PC-9 (cell line): ENCODE measurements at regions not wholly inside any gene's neighbourhood (a gene's known extent, or its start where the extent isn't known, plus 50 kb on each side); places are given as distances from the start of the nearest gene placed in this dataset.

Experiments
- BruUV-seq: library from RNA; stranded (reverse); fragments of 400-500 nt; replicated peaks from 2 replicates; lab custom pipeline; 2021; lab: Mats Ljungman, UMichigan
- CTCF ChIA-PET: fragments of 300-600 bp; sonication (Branson Sonifier 250); formaldehyde crosslinking; loops from one replicate; lab custom pipeline; 2022; ENCODE audit warnings: antibody characterized with exemption; lab: Charles Lee
- POLR2A ChIA-PET: fragments of 300-600 bp; sonication (Branson Sonifier 250); formaldehyde crosslinking; loops from one replicate; lab custom pipeline; 2022; ENCODE audit warnings: antibody characterized with exemption; ENCODE audit not compliant: unreplicated experiment; lab: Charles Lee
- DNase-seq, 2 experiments: peaks; one replicate each; pipeline versions ENCODE4 v3.0.0 to v3.0.0-alpha.2; 2015 to 2022; ENCODE audit warnings: mixed read lengths in 1 of 2
- H2AFZ ChIP-seq: fragments of 200-600 bp; sonication (generic); 2 replicates; pipeline ENCODE4 v1.8.1; 2017; ENCODE audit warnings: antibody characterized with exemption
- H3F3A ChIP-seq: fragments of 200-600 bp; sonication (generic); 2 replicates; pipeline ENCODE4 v1.8.1; 2017; ENCODE audit warnings: antibody characterized with exemption, mild to moderate bottlenecking, low read depth; ENCODE audit not compliant: insufficient read depth
- H3K27ac ChIP-seq: fragments of 200-600 bp; sonication (generic); 2 replicates; pipeline ENCODE4 v1.6.1; 2016; ENCODE audit warnings: mixed run types
- H3K27me3 ChIP-seq: fragments of 200-600 bp; sonication (generic); 2 replicates; pipeline ENCODE4 v1.6.1; 2016; ENCODE audit warnings: low read depth, mixed run types; ENCODE audit not compliant: insufficient read depth
- H3K36me3 ChIP-seq: fragments of 200-600 bp; sonication (generic); 2 replicates; pipeline ENCODE4 v1.6.1; 2016; ENCODE audit warnings: low read depth, mixed run types
- H3K4me1 ChIP-seq: fragments of 200-600 bp; sonication (generic); replicated peaks from 2 replicates; pipeline ENCODE4 v1.6.1; 2016; ENCODE audit warnings: mixed run types; ENCODE audit not compliant: insufficient read depth
- H3K4me2 ChIP-seq: fragments of 200-600 bp; sonication (generic); 2 replicates; pipeline ENCODE4 v1.6.1; 2017; ENCODE audit warnings: mixed run types
- H3K4me3 ChIP-seq: fragments of 200-600 bp; sonication (generic); 2 replicates; pipeline ENCODE4 v1.6.1; 2016; ENCODE audit warnings: mixed run types
- H3K79me2 ChIP-seq: fragments of 200-600 bp; sonication (generic); 2 replicates; pipeline ENCODE4 v1.6.1; 2017; ENCODE audit warnings: low read depth, mixed run types
- H3K9me2 ChIP-seq: fragments of 200-600 bp; sonication (generic); 2 replicates; pipeline ENCODE4 v1.8.1; 2017; ENCODE audit warnings: mild to moderate bottlenecking; ENCODE audit not compliant: insufficient read depth
- H3K9me3 ChIP-seq: fragments of 200-600 bp; sonication (generic); 2 replicates; pipeline ENCODE4 v1.8.1; 2016; ENCODE audit warnings: low read depth; ENCODE audit not compliant: insufficient read depth
- H4K20me1 ChIP-seq: fragments of 200-600 bp; sonication (generic); 2 replicates; pipeline ENCODE4 v1.8.1; 2017; ENCODE audit not compliant: insufficient read depth
- EZH2 ChIP-seq: fragments of 200-600 bp; sonication (generic); IDR thresholded peaks from 2 replicates; pipeline ENCODE4 v1.8.0; 2017; ENCODE audit warnings: antibody characterized with exemption, low read depth
- intact Hi-C: fragments of 100-400 bp; cut with micrococcal nuclease; formaldehyde crosslinking; loops from one replicate; pipeline ENCODE4 v1.10.0; 2022; ENCODE audit not compliant: unreplicated experiment
- TF ChIP-seq, protein P1 (sequence below): fragments of 200-600 bp; sonication (generic); conservative IDR thresholded peaks from 2 replicates; pipeline ENCODE4 v1.6.1; 2017; ENCODE audit warnings: mixed run types, antibody characterized with exemption, mild to moderate bottlenecking, moderate library complexity

DNA sequence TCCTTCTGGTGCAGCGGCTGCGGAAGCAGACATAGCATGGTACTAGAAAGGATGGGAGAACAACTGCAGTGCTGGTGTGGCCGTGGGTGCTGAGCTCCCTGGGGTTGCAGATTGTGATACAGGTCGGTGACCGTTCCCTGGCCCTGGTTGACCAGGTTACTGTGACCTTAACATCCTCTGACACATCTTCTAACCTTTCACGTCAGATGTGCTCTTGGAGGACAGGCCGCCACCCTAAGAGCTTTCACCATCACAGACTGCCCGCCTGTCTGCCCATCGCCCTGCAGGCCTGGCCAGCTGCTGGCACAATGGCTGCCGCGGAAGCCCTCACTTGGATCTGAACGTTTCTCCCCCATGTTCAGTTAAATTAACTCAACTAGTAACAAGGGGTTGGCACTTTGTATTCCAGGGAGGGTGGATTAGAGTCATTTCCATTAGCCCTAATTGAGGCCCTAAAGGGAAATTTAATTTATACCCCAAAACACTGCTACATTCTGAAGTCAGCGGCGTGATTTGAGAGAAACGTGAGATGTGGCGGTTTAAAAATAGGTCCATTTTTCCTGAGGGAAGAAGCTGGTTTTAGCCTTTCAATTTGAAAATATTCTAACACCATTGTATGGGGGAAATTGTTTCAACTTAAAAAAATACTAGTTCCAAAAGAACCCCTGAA, 443.9 kb upstream of the CDH4 start:
- Histone ChIP-seq H3K4me3 (no peak overlapping the region), H3K9me3 (no peaks in the 10 kb centered on the region), H3K27ac (no peak overlapping the region), H4K20me1 (no peaks in the 10 kb centered on the region), H3K9me2 (no peaks in the 10 kb centered on the region), H2AFZ (no peak overlapping the region), H3K36me3 (no peaks in the 10 kb centered on the region), H3K4me2 (no peak overlapping the region), H3K79me2 (no peaks in the 10 kb centered on the region), H3K27me3 (peaks cover 73% of the 10 kb centered on the region), H3K4me1 (no peaks in the 10 kb centered on the region), H3F3A (no peaks in the 10 kb centered on the region)
- BruUV-seq: no TSS peak
- ChIA-PET CTCF (no interaction called here), POLR2A (no interaction called here)
- intact Hi-C loops: no loop called here
- DNase-seq: no peak
- TF ChIP-seq, protein P1, sequence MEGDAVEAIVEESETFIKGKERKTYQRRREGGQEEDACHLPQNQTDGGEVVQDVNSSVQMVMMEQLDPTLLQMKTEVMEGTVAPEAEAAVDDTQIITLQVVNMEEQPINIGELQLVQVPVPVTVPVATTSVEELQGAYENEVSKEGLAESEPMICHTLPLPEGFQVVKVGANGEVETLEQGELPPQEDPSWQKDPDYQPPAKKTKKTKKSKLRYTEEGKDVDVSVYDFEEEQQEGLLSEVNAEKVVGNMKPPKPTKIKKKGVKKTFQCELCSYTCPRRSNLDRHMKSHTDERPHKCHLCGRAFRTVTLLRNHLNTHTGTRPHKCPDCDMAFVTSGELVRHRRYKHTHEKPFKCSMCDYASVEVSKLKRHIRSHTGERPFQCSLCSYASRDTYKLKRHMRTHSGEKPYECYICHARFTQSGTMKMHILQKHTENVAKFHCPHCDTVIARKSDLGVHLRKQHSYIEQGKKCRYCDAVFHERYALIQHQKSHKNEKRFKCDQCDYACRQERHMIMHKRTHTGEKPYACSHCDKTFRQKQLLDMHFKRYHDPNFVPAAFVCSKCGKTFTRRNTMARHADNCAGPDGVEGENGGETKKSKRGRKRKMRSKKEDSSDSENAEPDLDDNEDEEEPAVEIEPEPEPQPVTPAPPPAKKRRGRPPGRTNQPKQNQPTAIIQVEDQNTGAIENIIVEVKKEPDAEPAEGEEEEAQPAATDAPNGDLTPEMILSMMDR: no peak
- no peak for TF ChIP-seq EZH2

DNA sequence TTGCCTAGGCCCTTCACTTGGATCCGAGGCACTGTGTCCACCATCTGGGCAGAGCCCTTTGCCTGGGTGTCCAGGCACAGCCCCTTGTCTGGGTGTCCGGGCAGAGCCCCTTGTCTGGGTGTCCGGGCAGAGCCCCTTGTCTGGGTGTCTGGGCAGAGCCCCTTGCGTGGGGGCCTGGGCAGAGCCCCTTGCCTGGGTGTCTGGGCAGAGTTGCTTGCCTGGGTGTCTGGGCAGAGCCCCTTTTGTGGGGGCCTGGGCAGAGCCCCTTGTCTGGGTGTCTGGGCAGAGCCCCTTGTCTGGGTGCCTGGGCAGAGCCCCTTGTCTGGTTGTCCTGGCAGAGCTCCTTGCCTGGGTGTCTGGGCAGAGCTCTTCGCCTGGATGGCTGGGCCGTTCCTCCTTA, 443.4 kb upstream of the CDH4 start:
- H2AFZ ChIP-seq: no peak overlapping the region
- no peaks in the 10 kb centered on the region for H3K4me1 ChIP-seq
- no TSS peak for BruUV-seq
- intact Hi-C loops: no loop called here
- peaks cover 73% of the 10 kb centered on the region for H3K27me3 ChIP-seq
- no peaks in the 10 kb centered on the region for H3K9me2 ChIP-seq
- H4K20me1 ChIP-seq: no peaks in the 10 kb centered on the region
- TF ChIP-seq EZH2: no peak
- TF ChIP-seq, protein P1: no peak
- no peak overlapping the region for H3K4me2 ChIP-seq
- DNase-seq: no peak
- no peak overlapping the region for H3K27ac ChIP-seq
- H3K9me3 ChIP-seq: no peaks in the 10 kb centered on the region
- no peaks in the 10 kb centered on the region for H3K79me2 ChIP-seq
- no peaks in the 10 kb centered on the region for H3K36me3 ChIP-seq
- H3F3A ChIP-seq: no peaks in the 10 kb centered on the region
- POLR2A ChIA-PET: no interaction called here
- H3K4me3 ChIP-seq: no peak overlapping the region
- CTCF ChIA-PET: no interaction called here

DNA sequence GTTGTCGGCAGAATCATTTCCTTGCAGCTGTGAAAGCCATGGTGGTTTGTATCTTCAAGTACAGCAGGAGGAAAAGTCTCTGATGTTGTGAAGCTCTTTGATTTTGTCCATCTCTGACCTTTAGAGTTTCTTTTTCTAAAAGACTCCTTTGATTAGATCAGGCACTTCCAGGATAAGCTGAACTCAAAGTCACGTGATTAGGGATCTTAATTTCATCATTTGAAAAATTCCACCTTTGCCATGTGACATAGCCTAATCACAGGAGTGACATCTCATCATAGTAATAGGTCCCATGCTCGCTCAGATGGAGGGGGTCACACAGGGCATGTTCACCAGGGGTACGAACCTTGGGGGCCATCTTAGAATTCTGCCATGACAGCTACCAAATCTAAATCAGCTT, 441.5 kb upstream of the CDH4 start:
- no peak overlapping the region for H3K4me3 ChIP-seq
- ChIA-PET CTCF (no interaction called here), POLR2A (interaction anchor here (0.7 kb wide), 1 partner anchor 214 kb away, joined by 6 read pairs; no protein-coding TSS in a partner anchor)
- no peaks in the 10 kb centered on the region for H3F3A ChIP-seq
- no peaks in the 10 kb centered on the region for H3K9me2 ChIP-seq
- H3K27me3 ChIP-seq: peaks cover 57% of the 10 kb centered on the region
- no peak overlapping the region for H3K27ac ChIP-seq
- no TSS peak for BruUV-seq
- H3K36me3 ChIP-seq: no peaks in the 10 kb centered on the region
- intact Hi-C loops: no loop called here
- H3K79me2 ChIP-seq: no peaks in the 10 kb centered on the region
- no peaks in the 10 kb centered on the region for H3K9me3 ChIP-seq
- H3K4me1 ChIP-seq: no peaks in the 10 kb centered on the region
- no peak overlapping the region for H3K4me2 ChIP-seq
- no peaks in the 10 kb centered on the region for H4K20me1 ChIP-seq
- TF ChIP-seq EZH2: no peak
- TF ChIP-seq, protein P1: no peak
- no peak overlapping the region for H2AFZ ChIP-seq
- no peak for DNase-seq
